ENCODE measurements at regions not wholly inside any gene's neighbourhood (a gene's known extent, or its start where the extent isn't known, plus 50 kb on each side); places are given as distances from the start of the nearest gene placed in this dataset.

- DNase-seq: no peak
Measured at GRCh38 chr2:18171191-18172139, 293.0 kb downstream of the KCNS3 start.

GRCh38 chr2:18170642-18171041 is 292.2 kb downstream of the KCNS3 start:
- DNase-seq: no peak

GRCh38 chr2:18169893-18170175 is 291.4 kb downstream of the KCNS3 start:
- no peak for DNase-seq

- DNase-seq: no peak
Measured at GRCh38 chr2:18169121-18169892, 290.8 kb downstream of the KCNS3 start.

- no peak for DNase-seq
Measured at GRCh38 chr2:18167871-18168270, 289.4 kb downstream of the KCNS3 start.

- DNase-seq: no peak
Measured at GRCh38 chr2:18161681-18162080, 283.2 kb downstream of the KCNS3 start.

- no peak for DNase-seq
Measured at GRCh38 chr2:18159896-18160295, 281.4 kb downstream of the KCNS3 start.

- DNase-seq: no peak
Measured at GRCh38 chr2:18156421-18156820, 278.0 kb downstream of the KCNS3 start.

- DNase-seq: no peak
Measured at GRCh38 chr2:18156002-18156401, 277.5 kb downstream of the KCNS3 start.

GRCh38 chr2:18154812-18155211 is 276.3 kb downstream of the KCNS3 start:
- no peak for DNase-seq

- no peak for DNase-seq
Measured at GRCh38 chr2:18154259-18154658, 275.8 kb downstream of the KCNS3 start.

- DNase-seq: no peak
Measured at GRCh38 chr2:18153741-18154140, 275.3 kb downstream of the KCNS3 start.

- DNase-seq: no peak
Measured at GRCh38 chr2:18151237-18151636, 272.8 kb downstream of the KCNS3 start.

GRCh38 chr2:18149660-18150246 is 271.3 kb downstream of the KCNS3 start:
- no peak for DNase-seq

GRCh38 chr2:18136881-18137475 is 258.5 kb downstream of the KCNS3 start:
- no peak for DNase-seq

GRCh38 chr2:18133310-18133709 is 254.8 kb downstream of the KCNS3 start:
- DNase-seq: no peak

GRCh38 chr2:18132697-18133096 is 254.2 kb downstream of the KCNS3 start:
- DNase-seq: no peak

- DNase-seq: no peak
Measured at GRCh38 chr2:18131761-18132160, 253.3 kb downstream of the KCNS3 start.

GRCh38 chr2:18129348-18129747 is 250.9 kb downstream of the KCNS3 start:
- DNase-seq: no peak

GRCh38 chr2:18125303-18125702 is 246.8 kb downstream of the KCNS3 start:
- no peak for DNase-seq

- no peak for DNase-seq
Measured at GRCh38 chr2:18124116-18124835, 245.8 kb downstream of the KCNS3 start.

- DNase-seq: no peak
Measured at GRCh38 chr2:18123577-18123976, 245.1 kb downstream of the KCNS3 start.

- DNase-seq: no peak
Measured at GRCh38 chr2:18123211-18123570, 244.7 kb downstream of the KCNS3 start.
